Left lobe of liver (tissue), 2 donors: ENCODE measurements at regions not wholly inside any gene's neighbourhood (a gene's known extent, or its start where the extent isn't known, plus 50 kb on each side); places are given as distances from the start of the nearest gene placed in this dataset.

ENCODE experiments used
- ATAC-seq: fragments of 200-7000 bp; cut with Tn5 transposase; one replicate; pipeline ENCODE4 v1.9.1; 2020; ENCODE audit warnings: mild to moderate bottlenecking, moderate library complexity
- DNase-seq: peaks from one replicate; pipeline ENCODE4 v3.0.0-alpha.2; 2020; ENCODE audit warnings: low spot score
- donor health status: DM: no; HTN: no; CAD: no; lungs with moderate emphysema.
- donor health status: DM: no; HTN: yes; CAD: no.

- DNase-seq (no peak), ATAC-seq (no peak)
Measured at GRCh38 chr3:28792604-28793003, 444.0 kb upstream of the AZI2 start.

- DNase-seq, result no peak
Measured at GRCh38 chr3:28799084-28799483, 450.5 kb upstream of the AZI2 start.

GRCh38 chr3:28800203-28800602 lies 451.6 kb upstream of the AZI2 start:
- ATAC-seq (no peak), DNase-seq (no peak)

More at GRCh38 chr3:28799084-28799483, 450.5 kb upstream of the AZI2 start:
- ATAC-seq, result no peak

- DNase-seq (no peak), ATAC-seq (no peak)
Measured at GRCh38 chr3:28808068-28808467, 459.4 kb upstream of the AZI2 start.

GRCh38 chr3:28816017-28816416 lies 464.9 kb upstream of the RBMS3 start:
- no peak for ATAC-seq
- DNase-seq, result no peak

GRCh38 chr3:28824316-28824715 lies 456.6 kb upstream of the RBMS3 start:
- no peak for ATAC-seq
- no peak for DNase-seq

GRCh38 chr3:28826840-28827239 lies 454.0 kb upstream of the RBMS3 start:
- ATAC-seq (no peak), DNase-seq (no peak)

GRCh38 chr3:28835249-28835648 lies 445.6 kb upstream of the RBMS3 start:
- ATAC-seq (no peak), DNase-seq (no peak)

GRCh38 chr3:28835751-28836150 lies 445.1 kb upstream of the RBMS3 start:
- DNase-seq, result no peak
- no peak for ATAC-seq

- no peak for DNase-seq
- no peak for ATAC-seq
Measured at GRCh38 chr3:28836199-28836598, 444.7 kb upstream of the RBMS3 start.

- DNase-seq (no peak), ATAC-seq (no peak)
Measured at GRCh38 chr3:28840976-28841376, 439.9 kb upstream of the RBMS3 start.

GRCh38 chr3:28841441-28841840 lies 439.4 kb upstream of the RBMS3 start:
- no peak for ATAC-seq
- DNase-seq, result no peak

- ATAC-seq (no peak), DNase-seq (no peak)
Measured at GRCh38 chr3:28844298-28845005, 436.4 kb upstream of the RBMS3 start.

GRCh38 chr3:28845006-28845324 lies 435.9 kb upstream of the RBMS3 start:
- DNase-seq, result no peak
- no peak for ATAC-seq

- DNase-seq (no peak), ATAC-seq (no peak)
Measured at GRCh38 chr3:28846971-28847478, 433.8 kb upstream of the RBMS3 start.

GRCh38 chr3:28847736-28848135 lies 433.1 kb upstream of the RBMS3 start:
- ATAC-seq, result no peak
- no peak for DNase-seq

GRCh38 chr3:28850186-28850585 lies 430.7 kb upstream of the RBMS3 start:
- DNase-seq (no peak), ATAC-seq (no peak)

GRCh38 chr3:28853830-28854229 lies 427.0 kb upstream of the RBMS3 start:
- DNase-seq (no peak), ATAC-seq (no peak)

GRCh38 chr3:28856796-28857195 lies 424.1 kb upstream of the RBMS3 start:
- ATAC-seq (no peak), DNase-seq (no peak)

GRCh38 chr3:28859897-28860296 lies 421.0 kb upstream of the RBMS3 start:
- ATAC-seq (no peak), DNase-seq (no peak)

GRCh38 chr3:28860307-28860706 lies 420.6 kb upstream of the RBMS3 start:
- DNase-seq (no peak), ATAC-seq (peak; percentile 49)

- no peak for DNase-seq
Measured at GRCh38 chr3:28863186-28863585, 417.7 kb upstream of the RBMS3 start.

GRCh38 chr3:28867836-28868235 lies 413.0 kb upstream of the RBMS3 start:
- DNase-seq (no peak), ATAC-seq (no peak)

More at GRCh38 chr3:28863186-28863585, 417.7 kb upstream of the RBMS3 start:
- ATAC-seq, result no peak
